NCI-H82 (cell line): ENCODE measurements at regions not wholly inside any gene's neighbourhood (a gene's known extent, or its start where the extent isn't known, plus 50 kb on each side); places are given as distances from the start of the nearest gene placed in this dataset.

Experiments used
- DNase-seq: peaks from one replicate; lab custom pipeline; 2025; lab: John Stamatoyannopoulos, UW

GRCh38 chr6:163985710-163986109, 571.2 kb downstream of the QKI start:
- DNase-seq, result no peak

GRCh38 chr6:163985040-163985439, 570.5 kb downstream of the QKI start:
- no peak for DNase-seq

GRCh38 chr6:163984124-163984936, 569.8 kb downstream of the QKI start:
- no peak for DNase-seq

DNA sequence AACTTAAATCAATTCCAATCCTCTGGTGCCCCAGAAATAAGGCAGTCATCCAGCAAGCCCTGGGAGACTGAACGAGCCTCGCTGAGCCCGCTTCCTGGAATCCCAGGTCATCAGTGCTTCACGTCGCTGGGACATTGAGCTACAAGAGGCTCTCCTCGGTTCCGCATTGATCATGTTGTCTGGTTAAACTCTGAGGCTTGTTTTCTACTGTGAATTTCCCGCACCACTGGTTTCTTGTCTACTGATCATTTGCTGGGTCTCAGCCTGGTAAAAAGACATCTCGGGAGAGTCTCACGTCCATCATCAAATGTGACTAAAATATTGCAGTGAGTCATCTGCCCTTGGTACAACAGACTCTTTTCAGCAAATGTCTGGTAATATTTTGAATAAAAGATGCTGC, 569.2 kb downstream of the QKI start:
- DNase-seq, result no peak

GRCh38 chr6:163974322-163974721, 559.8 kb downstream of the QKI start:
- DNase-seq, result no peak

DNA sequence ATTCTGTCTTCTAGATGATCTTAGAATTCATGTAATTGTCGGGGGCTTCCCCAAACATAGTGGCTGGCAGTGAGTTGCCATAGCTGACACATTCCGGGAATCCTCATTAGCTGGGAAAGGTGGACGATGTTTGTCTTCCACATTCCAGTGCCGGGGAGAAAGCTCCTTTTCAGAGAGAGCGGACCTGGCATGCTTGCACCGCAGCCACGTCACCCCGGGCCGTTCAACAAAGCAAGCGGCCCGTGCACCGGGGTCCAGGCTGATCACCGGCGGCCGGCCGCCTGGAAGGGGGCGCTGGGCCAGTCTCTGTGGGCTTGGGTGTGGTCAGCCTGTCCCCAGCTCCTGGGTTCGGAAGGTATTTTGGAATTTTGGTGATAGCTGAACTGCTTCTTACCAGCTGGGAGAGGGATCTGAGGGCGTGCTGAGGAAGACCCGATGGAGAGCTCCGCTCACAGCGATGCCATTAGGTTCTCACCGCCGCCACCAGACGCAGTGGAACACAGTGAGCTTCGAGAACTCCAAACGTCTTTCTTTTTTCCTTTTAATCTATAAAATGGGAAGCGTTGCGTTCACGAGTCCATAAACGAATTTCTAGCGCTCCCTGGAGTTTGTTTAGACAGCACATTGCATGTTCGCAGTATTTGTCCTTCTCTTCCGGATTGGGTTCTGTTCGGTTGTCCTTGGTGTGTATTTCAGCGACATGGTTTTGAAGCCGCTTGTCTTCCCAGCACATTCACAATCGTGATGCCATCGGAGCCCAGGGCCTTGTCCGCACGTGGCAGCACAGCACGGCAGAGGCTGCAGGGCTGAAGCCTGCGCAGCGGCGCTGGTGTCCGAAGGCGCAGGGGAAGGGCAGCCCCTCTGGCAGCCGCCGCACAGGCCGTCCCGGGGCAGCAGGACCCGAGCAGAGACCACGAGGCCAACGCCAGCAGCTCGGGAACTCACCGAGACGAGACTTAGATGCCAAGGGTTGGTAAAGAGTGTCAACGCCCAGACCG, 557.6 kb downstream of the QKI start:
- DNase-seq, result no peak

GRCh38 chr6:163970846-163971564, 556.5 kb downstream of the QKI start:
- DNase-seq, result no peak

DNA sequence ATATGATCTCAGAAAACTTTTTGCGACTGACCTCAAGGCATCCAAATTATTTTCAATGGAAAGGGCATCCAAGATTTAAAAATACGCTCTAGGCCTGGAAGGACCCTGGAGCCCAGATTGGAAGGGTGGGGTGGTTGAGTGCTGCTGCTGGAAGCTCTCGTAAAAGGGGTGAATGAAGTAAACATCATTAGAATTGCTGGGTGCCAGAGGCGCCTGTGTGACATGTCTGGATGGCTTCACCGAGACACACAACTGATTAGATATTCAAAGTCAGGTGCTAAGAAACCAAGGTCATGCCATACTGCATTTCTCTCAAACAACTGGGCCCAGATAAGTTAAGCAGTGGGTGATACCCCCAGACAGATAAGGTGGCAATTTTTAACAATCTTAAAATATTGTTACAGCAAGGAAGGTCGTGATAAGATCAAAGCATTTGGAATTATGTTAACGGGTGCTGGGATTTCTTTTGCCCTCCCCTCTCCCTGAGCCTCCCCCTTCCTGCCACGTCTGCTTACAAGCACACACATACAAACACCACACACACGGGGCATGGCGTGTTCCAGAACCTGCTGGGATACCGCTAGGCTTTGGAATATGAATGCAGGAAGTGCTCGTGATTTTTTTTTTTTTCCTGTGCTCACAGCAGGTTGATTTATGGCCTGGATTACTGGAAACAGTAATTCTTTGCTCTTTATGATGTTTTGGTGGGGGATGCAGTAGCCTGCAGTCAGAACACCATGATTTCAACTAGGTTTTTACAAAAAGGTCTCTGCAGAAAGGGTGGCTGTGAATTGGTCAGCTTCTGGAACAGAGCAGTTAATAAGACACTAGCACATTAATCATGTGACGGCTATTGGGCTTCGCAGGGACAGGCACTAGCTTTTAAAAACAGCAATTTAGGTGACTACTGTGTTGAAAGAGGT, 551.2 kb downstream of the QKI start:
- DNase-seq, result no peak

GRCh38 chr6:163964789-163965188, 550.3 kb downstream of the QKI start:
- no peak for DNase-seq

GRCh38 chr6:163963205-163964120, 548.9 kb downstream of the QKI start:
- no peak for DNase-seq

- peak; percentile 72 for DNase-seq
These were observed 548.2 kb downstream of the QKI start for GRCh38 chr6:163962627-163963117.

DNA sequence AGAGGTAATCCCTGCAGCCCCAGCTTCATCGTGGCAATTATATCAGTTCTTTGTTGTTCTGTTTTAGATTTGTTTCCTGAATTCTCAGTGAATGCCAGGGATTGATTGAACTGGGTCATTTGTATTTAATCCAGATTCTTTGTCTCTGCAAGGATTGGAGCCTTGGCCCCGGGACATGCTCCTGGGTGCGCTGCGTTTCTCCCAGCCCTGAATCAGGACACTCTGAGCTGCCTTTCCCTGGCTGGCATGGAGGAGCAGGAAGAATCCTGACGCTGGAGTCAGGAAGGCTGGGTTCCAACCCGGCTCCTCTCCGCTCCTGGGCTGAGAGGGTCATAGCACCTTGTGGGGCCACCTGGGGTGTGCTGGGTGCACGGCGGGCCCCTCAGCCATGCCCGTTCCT, 545.6 kb downstream of the QKI start:
- peak; percentile 47 for DNase-seq

DNA sequence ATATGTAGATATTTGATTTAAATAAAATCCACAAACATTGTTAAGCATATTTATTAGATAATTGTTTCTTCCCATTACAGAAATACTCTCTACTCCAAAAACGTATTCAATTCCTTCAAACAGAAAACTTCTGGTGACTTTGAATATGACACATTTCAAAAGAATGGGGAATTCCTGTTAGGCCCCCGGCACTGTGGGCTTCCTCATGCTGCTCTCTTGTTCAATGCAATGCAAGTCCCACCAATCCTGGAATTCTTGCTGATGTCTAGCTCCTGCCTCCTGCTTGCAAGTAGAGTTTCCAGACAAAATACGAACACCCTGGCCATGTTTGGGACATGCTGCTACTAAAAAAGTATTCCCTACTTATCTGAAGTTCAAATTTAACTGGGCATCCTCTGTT, 544.1 kb downstream of the QKI start:
- DNase-seq, result no peak

DNA sequence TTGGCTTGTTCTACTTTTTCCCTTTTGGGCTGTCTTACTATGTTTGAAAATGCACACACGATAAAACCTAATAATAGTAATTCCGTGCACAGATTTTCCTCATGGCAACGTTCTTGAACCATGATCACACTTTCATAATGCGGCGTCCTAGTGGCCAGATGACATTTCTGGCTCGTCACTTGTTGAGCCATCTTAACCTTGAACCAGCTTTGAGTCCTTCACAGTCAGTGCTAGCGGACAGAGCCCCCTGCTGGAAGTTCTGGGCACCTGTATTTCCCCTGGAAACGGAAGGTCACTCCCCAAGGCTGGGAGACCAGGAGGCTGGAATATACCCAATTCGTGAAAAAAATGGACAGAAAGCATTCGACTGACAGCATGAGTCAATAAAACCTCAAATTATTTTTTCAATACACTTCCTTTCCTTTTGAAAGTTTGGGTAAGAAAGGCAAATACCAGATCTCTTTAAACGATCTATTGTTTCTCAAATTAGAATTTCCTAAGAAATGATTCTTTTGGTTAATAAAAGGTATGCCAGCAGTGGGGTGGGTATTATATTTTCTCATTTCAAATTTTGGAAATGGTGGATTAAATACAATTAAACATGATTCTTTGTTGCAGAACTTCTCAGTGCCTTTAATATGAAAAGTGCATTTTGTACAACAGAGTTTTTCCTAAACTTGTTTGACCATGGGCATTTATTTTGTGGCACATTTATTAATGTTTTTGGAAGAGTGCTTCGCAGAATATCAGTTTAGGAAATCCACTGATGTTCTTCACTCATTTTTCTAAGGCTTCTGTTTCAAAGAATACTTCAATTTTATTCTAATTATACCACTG, 542.3 kb downstream of the QKI start:
- DNase-seq, result peak; percentile 94

DNA sequence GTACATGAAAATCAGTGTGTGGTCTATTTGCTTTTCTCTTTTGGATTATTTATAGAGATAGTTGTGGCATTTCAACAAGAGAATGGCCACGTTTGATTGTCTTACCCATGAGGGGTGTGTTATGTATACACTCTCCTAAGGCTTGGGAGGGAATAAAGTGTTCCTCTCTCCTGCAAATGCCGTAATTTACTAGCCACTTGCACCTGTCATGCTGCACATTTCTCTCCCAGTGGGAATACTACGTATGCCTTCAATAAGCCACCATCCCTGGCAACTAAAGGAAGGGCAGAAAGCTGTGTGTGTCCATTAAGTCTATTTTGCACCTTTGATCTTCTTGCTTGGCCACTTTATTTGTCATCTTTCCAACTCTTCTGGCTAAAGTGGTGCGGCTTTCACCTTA, 541.2 kb downstream of the QKI start:
- peak; percentile 36 for DNase-seq

DNA sequence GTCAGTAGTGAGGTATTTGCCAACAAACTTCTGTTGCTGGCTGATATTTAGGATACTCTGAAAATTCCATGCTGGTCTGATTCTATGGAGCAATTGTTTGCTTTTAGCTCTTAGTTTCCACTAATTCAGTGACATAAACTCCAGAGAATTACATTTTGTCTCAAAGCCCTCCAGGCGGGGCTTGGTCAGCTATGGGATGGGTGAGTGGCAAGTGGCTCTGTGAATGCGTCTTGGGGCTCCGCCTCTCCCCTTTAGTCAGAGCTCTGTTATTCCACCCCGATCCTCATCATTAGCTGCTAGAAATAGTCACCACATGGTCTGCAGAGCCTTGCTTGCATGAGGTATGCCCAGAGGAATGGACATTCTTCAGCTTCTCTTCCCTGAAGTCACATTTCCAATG, 540.6 kb downstream of the QKI start:
- DNase-seq, result no peak

- DNase-seq, result peak; percentile 62
These were observed 539.7 kb downstream of the QKI start for GRCh38 chr6:163954088-163954775.

DNA sequence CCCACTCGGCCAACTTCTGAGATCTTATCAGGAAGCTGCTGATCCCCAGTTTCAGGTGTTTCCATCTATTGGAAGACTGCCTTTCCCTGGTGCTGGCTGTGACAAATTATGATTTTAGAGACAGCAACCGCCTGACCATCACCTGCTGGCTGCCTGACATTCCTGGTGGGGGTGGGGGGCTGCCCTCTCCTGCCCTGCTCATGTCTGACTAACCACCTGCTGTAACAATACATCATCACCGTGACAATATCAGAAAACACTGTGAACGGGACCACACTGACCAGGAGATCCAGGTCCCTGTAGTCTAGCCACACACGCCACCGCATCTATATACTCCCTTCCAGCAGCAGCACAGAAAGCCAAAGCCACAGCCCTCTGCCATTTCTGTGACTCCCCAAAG, 537.5 kb downstream of the QKI start:
- DNase-seq, result no peak
